ENCODE measurements at regions not wholly inside any gene's neighbourhood (a gene's known extent, or its start where the extent isn't known, plus 50 kb on each side); places are given as distances from the start of the nearest gene placed in this dataset.
"Not testable (repeated sequence)": the region's sequence is repeated elsewhere in the genome, so short reads cannot be mapped to it uniquely, and the experiment has no call there.

- TF ChIP-seq ZNF687 (IDR thresholded peaks at IDR 0.05) (no peak), MXI1 (IDR thresholded peaks at IDR 0.05; ENCODE audit: low read depth, low read length) (no peak), NFXL1 (IDR thresholded peaks at IDR 0.05; ENCODE audit: borderline replicate concordance) (no peak), ZNF24 (IDR thresholded peaks at IDR 0.05) (0 out of 2 replicates have a peak, but pooled peaks have one; percentile 16), IKZF2 (IDR thresholded peaks at IDR 0.05) (no peak), BHLHE40 (IDR thresholded peaks at IDR 0.05; ENCODE audit: borderline replicate concordance in 1 of 2, low read depth in 2 of 2, low read length in 1 of 2) (no peak), SUZ12 (IDR thresholded peaks at IDR 0.05; ENCODE audit: unreplicated experiment) (no peak), ESRRA (IDR thresholded peaks at IDR 0.05; ENCODE audit: low read length) (no peak)
- TF ChIP-seq, protein P1, sequence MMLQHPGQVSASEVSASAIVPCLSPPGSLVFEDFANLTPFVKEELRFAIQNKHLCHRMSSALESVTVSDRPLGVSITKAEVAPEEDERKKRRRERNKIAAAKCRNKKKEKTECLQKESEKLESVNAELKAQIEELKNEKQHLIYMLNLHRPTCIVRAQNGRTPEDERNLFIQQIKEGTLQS (IDR thresholded peaks at IDR 0.05; ENCODE audit: borderline replicate concordance, extremely low read depth, low read depth, low read length) = no peak
- DNase-seq (ENCODE audit: low read depth, low spot score) (no peak), ATAC-seq (no peak), FAIRE-seq (no peak)
- Histone ChIP-seq H3K4me2 (ENCODE audit: control insufficient read depth, insufficient read depth) (no peak overlapping the region), H3K79me2 (ENCODE audit: control insufficient read depth, insufficient read depth, low read length) (no peaks in the 10 kb centered on the region), H4K20me1 (ENCODE audit: control insufficient read depth, insufficient read depth) (no peaks in the 10 kb centered on the region; the same call in none of the 2 replicates), H3K9me3 (replicated peaks; ENCODE audit: control insufficient read depth, insufficient read depth, low read length) (no peaks in the 10 kb centered on the region), H2AFZ (ENCODE audit: control insufficient read depth, low read depth, low read length) (no peak overlapping the region), H3K9ac (ENCODE audit: control insufficient read depth, insufficient read depth, low read length) (no peak overlapping the region), H3K27ac (ENCODE audit: control insufficient read depth, insufficient read depth) (no peak overlapping the region), H3K4me1 (ENCODE audit: control insufficient read depth, insufficient read depth, low read length) (no peaks in the 10 kb centered on the region), H3K36me3 (ENCODE audit: control insufficient read depth in 2 of 2, insufficient read depth in 2 of 2, low read length in 1 of 2) (no peaks in the 10 kb centered on the region), H3K27me3 (replicated peaks in 1 of 2; ENCODE audit: control insufficient read depth in 2 of 2, insufficient read depth in 2 of 2, low read length in 1 of 2) (no peaks in the 10 kb centered on the region), H3K4me3 (no peak overlapping the region)
- WGBS (ENCODE audit: insufficient coverage, insufficient replicate concordance, low lambda C conversion rate, missing lambda C conversion rate) = 16% methylated on average over 14 of the region's 14 CpGs
- intact Hi-C loops (cut with micrococcal nuclease; ENCODE audit: unreplicated experiment) = no loop called here
- in situ Hi-C loops (cut with MboI) = no loop called here
- ChIA-PET POLR2A (interaction anchor here (1.1 kb wide), 1 partner anchor 25 kb away, joined by 3 read pairs; no protein-coding TSS in a partner anchor), SMC1A (ENCODE audit: uncharacterized antibody, unreplicated experiment) (no interaction called here), CTCF (interaction anchor here (0.7 kb wide), 1 partner anchor 23 kb away, joined by 4 read pairs; no protein-coding TSS in a partner anchor), RAD21 (ENCODE audit: unreplicated experiment) (no interaction called here)
- BruUV-seq (replicated peaks) = no TSS peak
Observed at GRCh38 chr2:43067254-43068040, 159.0 kb downstream of the ZFP36L2 start.

- RAD21 ChIA-PET (ENCODE audit: unreplicated experiment); H3K4me1 ChIP-seq (ENCODE audit: control insufficient read depth, insufficient read depth, low read length); H3K27me3 ChIP-seq (replicated peaks in 1 of 2; ENCODE audit: control insufficient read depth in 2 of 2, insufficient read depth in 2 of 2, low read length in 1 of 2); H2AFZ ChIP-seq (ENCODE audit: control insufficient read depth, low read depth, low read length); H3K4me3 ChIP-seq; H3K9me3 ChIP-seq (replicated peaks; ENCODE audit: control insufficient read depth, insufficient read depth, low read length); intact Hi-C loops (cut with micrococcal nuclease; ENCODE audit: unreplicated experiment); FAIRE-seq; ATAC-seq; H3K4me2 ChIP-seq (ENCODE audit: control insufficient read depth, insufficient read depth); H3K36me3 ChIP-seq (ENCODE audit: control insufficient read depth in 2 of 2, insufficient read depth in 2 of 2, low read length in 1 of 2); H4K20me1 ChIP-seq (ENCODE audit: control insufficient read depth, insufficient read depth); H3K9ac ChIP-seq (ENCODE audit: control insufficient read depth, insufficient read depth, low read length); DNase-seq (ENCODE audit: low read depth, low spot score); H3K79me2 ChIP-seq (ENCODE audit: control insufficient read depth, insufficient read depth, low read length); CTCF ChIA-PET; BruUV-seq (replicated peaks); H3K27ac ChIP-seq (ENCODE audit: control insufficient read depth, insufficient read depth); in situ Hi-C loops (cut with MboI): not testable (repeated sequence)
- 58% methylated on average over 18 of the region's 20 CpGs for WGBS (ENCODE audit: insufficient coverage, insufficient replicate concordance, low lambda C conversion rate, missing lambda C conversion rate)
- POLR2A ChIA-PET = interaction anchor here (1.1 kb wide), 1 partner anchor 25 kb away, joined by 3 read pairs; no protein-coding TSS in a partner anchor
- SMC1A ChIA-PET (ENCODE audit: uncharacterized antibody, unreplicated experiment) = interaction anchor here (0.6 kb wide), 1 partner anchor 143 kb away, joined by 3 read pairs; no protein-coding TSS in a partner anchor
Observed at GRCh38 chr2:43066541-43067253, 159.7 kb downstream of the ZFP36L2 start.
